NCI-H748 treated with DMSO at 0.1 percent for 48 hours (cell line): ENCODE measurements at regions not wholly inside any gene's neighbourhood (a gene's known extent, or its start where the extent isn't known, plus 50 kb on each side); places are given as distances from the start of the nearest gene placed in this dataset.
"Not testable (repeated sequence)": the region's sequence is repeated elsewhere in the genome, so short reads cannot be mapped to it uniquely, and the experiment has no call there.

ENCODE experiments used
- DNase-seq: peaks from one replicate; lab custom pipeline; 2025; lab: John Stamatoyannopoulos, UW

DNA sequence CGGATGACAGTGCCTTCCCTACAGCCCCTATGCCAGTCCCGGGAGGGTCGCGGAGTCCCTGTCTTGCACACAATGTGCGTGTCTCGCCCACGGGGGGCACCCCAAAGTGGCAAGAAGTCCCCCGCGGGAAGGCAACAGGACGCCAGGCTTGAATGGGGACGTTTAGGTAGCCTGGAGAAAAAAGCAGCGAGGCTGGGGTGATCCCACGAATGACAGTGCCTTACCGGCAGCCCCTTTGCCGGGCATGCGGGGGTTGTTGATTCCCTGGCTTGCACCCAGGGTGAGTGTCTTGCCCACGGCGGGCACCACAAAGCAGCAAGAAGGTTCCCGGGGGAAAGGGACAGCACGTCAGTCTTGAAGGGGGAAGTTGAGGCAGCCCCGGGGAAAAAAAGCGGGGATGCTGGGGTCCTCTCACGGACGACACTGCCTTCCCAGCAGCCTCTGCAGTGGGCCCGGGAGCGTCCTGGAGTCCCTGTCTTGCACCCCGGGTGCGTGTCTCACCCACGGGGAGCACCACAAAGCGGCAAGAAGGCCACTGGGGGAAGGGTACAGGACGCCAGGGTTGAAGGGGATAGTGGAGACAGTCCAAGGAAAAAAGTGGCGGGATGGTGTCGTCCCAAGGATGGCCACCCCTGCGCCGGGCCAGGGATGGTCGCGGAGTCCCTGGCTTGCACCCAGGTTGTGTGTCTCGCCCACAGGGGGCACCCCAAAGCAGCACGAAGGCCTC lies 156.8 kb upstream of the ALG10B start:
- DNase-seq: no peak

DNA sequence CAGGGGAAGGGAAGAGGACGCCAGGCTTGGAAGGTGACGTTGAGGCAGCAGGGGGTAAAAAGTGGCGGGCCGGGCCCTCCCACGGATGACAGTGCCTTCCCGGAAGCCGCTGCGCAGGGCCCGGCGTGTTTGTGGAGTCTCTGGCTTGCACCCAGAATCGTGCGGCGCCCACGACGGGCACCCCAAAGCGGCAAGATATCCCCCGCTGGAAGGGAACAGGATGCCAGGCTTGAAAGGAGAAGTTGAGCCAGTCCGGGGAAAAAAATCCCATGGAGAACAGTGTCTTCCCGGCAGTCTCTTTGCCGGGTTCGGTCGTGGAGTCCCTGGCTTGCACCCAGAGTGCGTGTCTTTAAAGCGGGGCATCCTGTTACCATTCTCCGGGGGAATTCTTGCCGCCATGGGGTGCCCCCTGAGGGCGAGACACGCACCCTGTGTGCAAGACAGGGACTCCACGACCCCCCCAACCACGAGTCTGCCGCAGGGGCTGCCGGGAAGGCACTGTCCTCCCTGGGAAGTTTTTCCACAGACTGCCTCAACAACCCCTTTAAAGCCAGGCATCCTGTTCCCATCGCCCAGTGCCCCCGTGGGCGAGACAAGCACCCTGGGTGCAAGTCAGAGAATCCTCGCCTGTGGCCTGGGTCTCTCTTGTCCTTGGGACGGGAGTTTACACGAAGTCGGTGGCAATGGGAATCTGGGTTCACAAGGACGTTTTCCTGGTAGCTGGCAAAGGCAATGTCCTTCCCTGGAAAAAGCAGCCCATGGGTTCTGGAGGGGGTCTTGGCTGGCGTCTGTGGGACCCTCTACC lies 156.1 kb upstream of the ALG10B start:
- no peak for DNase-seq

GRCh38 chr12:38161123-38162000 lies 155.2 kb upstream of the ALG10B start:
- DNase-seq: no peak

GRCh38 chr12:38162013-38162412 lies 154.6 kb upstream of the ALG10B start:
- DNase-seq: no peak

DNA sequence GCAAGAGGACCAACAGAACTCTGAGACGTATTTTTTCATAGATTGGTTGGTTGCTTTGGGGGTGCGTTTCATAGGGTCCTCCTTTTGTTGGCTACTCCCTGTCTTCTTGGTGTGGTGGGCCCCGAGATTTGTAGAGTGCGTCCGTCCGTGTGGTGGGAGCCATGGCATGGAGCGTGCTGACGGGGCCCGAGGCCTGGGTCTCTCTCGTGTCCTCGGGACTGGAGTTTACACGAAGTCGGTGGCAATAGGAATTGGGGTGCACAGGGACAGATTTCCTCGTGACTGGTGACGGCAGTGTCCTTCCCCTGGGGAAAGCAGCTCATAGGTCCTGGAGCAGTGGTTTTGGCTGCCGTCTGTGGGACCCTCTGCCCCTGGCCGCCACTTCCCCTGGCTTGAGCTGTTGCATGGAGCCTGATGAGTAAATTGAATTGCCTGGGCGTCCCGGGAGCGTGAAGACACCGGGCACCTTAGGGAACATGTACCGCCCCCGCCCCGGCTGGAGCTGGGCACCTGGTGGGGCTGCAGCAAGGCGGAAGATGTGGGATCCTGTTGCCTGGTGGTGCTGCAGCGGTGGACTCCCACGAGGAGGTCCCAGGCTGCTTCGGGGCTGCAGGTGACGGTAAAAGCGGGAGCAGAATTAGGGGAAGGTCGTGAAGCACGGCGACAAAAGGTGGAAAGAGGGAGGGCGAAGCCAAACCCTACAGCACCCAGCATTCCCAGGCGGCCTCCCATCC lies 153.7 kb upstream of the ALG10B start:
- no peak for DNase-seq

GRCh38 chr12:38163442-38163801 lies 153.2 kb upstream of the ALG10B start:
- DNase-seq: no peak

- no peak for DNase-seq
Observed at GRCh38 chr12:38166225-38166624, 150.3 kb upstream of the ALG10B start.

GRCh38 chr12:38175538-38175937 lies 141.0 kb upstream of the ALG10B start:
- no peak for DNase-seq

DNA sequence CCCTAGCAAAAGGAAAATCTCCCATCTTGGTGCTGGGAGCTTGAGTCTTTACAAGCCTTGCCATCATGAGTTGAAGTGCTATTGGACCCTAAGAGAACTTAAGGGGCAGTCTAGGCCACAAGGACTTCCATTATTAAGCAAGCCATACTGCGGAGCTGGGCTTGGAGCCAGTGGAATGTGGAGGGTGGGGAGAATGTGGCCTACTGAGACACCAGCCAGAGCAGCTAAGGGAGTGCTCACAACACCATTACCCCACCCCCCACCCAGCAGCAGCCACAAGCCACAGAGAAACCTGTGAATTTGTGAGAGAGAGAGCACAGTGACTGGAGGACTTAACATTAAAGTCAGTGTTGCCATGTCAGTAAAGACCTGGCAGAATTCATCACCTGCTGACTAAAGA lies 133.0 kb upstream of the ALG10B start:
- DNase-seq: not testable (repeated sequence)

DNA sequence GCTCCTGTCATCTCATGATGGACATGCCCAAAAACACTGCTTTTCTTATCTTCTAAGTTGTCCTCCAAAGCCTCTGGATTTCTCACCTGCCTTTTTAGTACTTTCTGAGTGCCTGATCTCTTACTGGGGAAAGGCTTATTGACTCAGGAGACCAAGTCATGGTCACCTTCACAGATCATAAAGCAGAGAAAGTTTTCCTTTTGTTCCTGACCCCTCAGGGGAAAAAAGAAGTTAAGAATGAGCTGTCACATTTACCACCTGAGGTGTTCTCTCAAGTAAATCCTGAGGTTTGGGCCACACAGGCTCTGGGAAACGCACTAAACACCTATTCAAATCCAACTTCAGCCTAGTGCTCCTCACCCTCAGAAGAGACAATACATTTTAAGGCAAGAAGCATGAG lies 119.3 kb upstream of the ALG10B start:
- not testable (repeated sequence) for DNase-seq

GRCh38 chr12:38201461-38202276 lies 114.9 kb upstream of the ALG10B start:
- no peak for DNase-seq

DNA sequence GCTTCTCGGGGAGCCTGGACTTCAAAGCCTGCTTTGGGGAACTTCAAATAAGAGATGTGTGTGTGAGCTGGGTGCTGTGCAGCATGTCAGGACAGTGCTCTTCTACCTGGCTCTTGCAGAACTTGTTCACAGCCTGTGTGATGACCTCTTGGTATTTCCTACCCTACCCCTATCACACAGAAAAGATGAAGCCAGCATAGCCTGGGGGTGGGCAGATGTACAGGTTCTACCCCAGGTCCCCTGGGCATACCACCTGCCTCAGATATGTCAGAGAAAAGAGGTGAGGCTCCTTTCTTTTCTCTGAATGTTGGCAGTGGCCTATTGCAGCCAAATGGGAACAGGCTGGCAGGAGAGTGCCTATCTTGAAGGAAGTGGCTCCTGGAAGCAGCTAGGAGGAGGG lies 111.7 kb upstream of the ALG10B start:
- no peak for DNase-seq

GRCh38 chr12:38222011-38222410 lies 94.6 kb upstream of the ALG10B start:
- no peak for DNase-seq

GRCh38 chr12:38238328-38238727 lies 78.2 kb upstream of the ALG10B start:
- not testable (repeated sequence) for DNase-seq

- no peak for DNase-seq
Observed at GRCh38 chr12:38253778-38254177, 62.8 kb upstream of the ALG10B start.

DNA sequence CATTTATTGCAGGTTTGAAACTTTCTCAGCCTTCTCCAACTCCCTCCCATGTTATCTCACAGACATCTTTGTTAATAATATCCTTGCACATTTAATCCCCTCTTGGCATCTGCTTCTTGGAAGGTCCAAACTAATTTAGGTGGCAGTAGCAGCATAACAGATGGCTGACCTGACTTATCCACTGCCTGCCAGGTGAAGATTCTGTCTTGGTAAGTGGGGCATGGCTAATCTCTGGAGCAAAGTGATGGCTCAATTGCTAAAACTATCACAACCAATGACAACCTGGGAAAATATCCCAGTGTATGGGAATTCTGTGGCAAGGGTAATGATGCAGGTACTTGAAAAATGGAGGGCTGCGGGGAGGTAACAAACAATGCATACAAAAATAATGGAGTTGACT lies 58.2 kb upstream of the ALG10B start:
- DNase-seq: no peak
